Prostate gland (tissue), 2 donors: ENCODE measurements at regions not wholly inside any gene's neighbourhood (a gene's known extent, or its start where the extent isn't known, plus 50 kb on each side); places are given as distances from the start of the nearest gene placed in this dataset.

ENCODE experiments used
- DNase-seq: peaks from one replicate; pipeline ENCODE4 v3.0.0-alpha.2; 2019; ENCODE audit warnings: low spot score
- H3K27ac ChIP-seq, 2 donors: fragments of 200-600 bp; sonication (generic); 2 replicates each; pipeline ENCODE4 v1.5.1; 2017 to 2019
- H3K27me3 ChIP-seq: fragments of 200-600 bp; sonication (generic); replicated peaks from 2 replicates; pipeline ENCODE4 v1.5.1; 2019; ENCODE audit not compliant: insufficient read depth
- H3K36me3 ChIP-seq, 2 donors: fragments of 200-600 bp; sonication (generic); 1 replicate in 1 of 2; 2 replicates in 1 of 2; pipeline versions ENCODE4 v1.5.1 to v1.8.1; 2017 to 2019
- H3K4me1 ChIP-seq: fragments of 200-600 bp; sonication (generic); replicated peaks from 2 replicates; pipeline ENCODE4 v1.5.1; 2019
- H3K4me3 ChIP-seq, 2 donors: fragments of 200-600 bp; sonication (generic); 2 replicates each; pipeline ENCODE4 v1.5.1; 2017 to 2019
- H3K9me3 ChIP-seq: fragments of 200-600 bp; sonication (generic); 2 replicates; pipeline ENCODE4 v1.5.1; 2017
- CTCF ChIP-seq, 4 experiments: fragments of 200-600 bp in 2 of 4; fragments of 450-650 bp in 2 of 4; sonication (generic) in 2 of 4; IDR thresholded peaks; 1 replicate in 3 of 4; 2 replicates in 1 of 4; pipeline ENCODE4 v1.5.1; 2016 to 2019; ENCODE audit warnings: antibody characterized with exemption in 4 of 4, mild to moderate bottlenecking in 2 of 4, moderate library complexity in 2 of 4
- POLR2A ChIP-seq: fragments of 450-650 bp; IDR thresholded peaks from one replicate; pipeline ENCODE4 v1.6.1; 2016; ENCODE audit warnings: antibody characterized with exemption, mild to moderate bottlenecking
- POLR2AphosphoS5 ChIP-seq: sonication (generic); formaldehyde crosslinking; IDR thresholded peaks from one replicate; pipeline ENCODE4 v1.6.1; 2017; ENCODE audit warnings: antibody characterized with exemption
- WGBS: methylation state at CpG from one replicate; pipeline ENCODE4 v1.1.5; 2018; 5-methylcytosine and 5-hydroxymethylcytosine counted together
- intact Hi-C: fragments of 100-400 bp; cut with DNase I; formaldehyde crosslinking; loops from one replicate; pipeline ENCODE4 v1.14.2; 2022

DNA sequence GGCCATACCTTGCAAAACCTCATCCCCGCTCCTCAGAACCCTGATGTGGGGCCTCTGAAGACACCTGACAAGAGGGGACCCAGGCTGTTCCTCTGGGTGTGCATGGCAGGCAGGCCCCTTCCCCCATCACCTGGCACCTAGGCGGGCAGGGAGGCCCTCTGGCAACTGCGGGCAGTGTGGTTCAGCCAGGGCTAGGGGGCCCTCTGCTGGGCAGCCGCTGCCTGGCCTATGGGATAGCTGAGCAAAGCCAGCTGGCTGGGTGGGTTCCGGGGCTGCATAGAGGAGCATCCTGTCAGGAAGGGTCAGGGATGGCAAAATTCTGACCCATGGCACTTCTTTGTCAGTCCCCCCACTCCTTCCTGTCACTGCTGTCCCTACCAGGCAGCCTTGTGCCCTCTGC lies 228.7 kb upstream of the ASIC2 start:
- DNase-seq: no peak
- TF ChIP-seq POLR2AphosphoS5: no peak
- TF ChIP-seq POLR2A: no peak
- TF ChIP-seq CTCF (IDR thresholded peaks at IDR 0.05): no peak
- H3K4me3 ChIP-seq: no peak overlapping the region
- H3K27ac ChIP-seq: no peak overlapping the region
- H3K9me3 ChIP-seq: no peaks in the 10 kb centered on the region
- H3K36me3 ChIP-seq: no peaks in the 10 kb centered on the region
- no peaks in the 10 kb centered on the region for H3K27me3 ChIP-seq
- 65% methylated on average over 5 of the region's 5 CpGs for WGBS
- intact Hi-C loops: no loop called here
- H3K4me1 ChIP-seq: no peaks in the 10 kb centered on the region

DNA sequence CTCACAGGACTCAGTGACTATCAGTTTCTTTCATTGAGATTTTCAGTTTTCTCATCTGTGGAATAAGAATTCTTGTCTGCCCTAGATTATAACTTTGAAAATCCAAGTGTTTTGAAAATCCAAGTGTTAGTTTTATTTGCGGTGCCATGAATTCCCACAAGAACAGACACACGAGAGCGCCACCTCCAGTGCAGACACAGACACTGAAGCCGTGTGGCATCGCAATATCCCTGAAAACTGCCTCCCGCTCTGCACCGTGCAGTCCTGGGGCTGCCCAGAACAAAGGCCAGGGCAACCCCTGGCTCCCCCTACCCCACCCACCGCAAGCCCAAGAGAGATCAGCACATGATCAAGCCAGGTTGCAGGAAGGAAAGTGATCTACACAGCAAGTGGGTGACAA lies 229.5 kb upstream of the ASIC2 start:
- Histone ChIP-seq H3K4me1 (no peaks in the 10 kb centered on the region), H3K27ac (no peak overlapping the region), H3K9me3 (no peaks in the 10 kb centered on the region), H3K27me3 (no peaks in the 10 kb centered on the region), H3K36me3 (no peaks in the 10 kb centered on the region), H3K4me3 (no peak overlapping the region)
- no peak for DNase-seq
- WGBS: 90% methylated on average over 8 of the region's 8 CpGs
- TF ChIP-seq POLR2AphosphoS5 (no peak), POLR2A (no peak), CTCF (IDR thresholded peaks at IDR 0.05) (no peak)
- intact Hi-C loops: no loop called here

GRCh38 chr17:33523577-33523981 lies 230.5 kb upstream of the ASIC2 start:
- no peak for DNase-seq
- Histone ChIP-seq H3K4me1 (no peaks in the 10 kb centered on the region), H3K27ac (no peak overlapping the region), H3K36me3 (no peaks in the 10 kb centered on the region), H3K4me3 (no peak overlapping the region), H3K27me3 (no peaks in the 10 kb centered on the region), H3K9me3 (no peaks in the 10 kb centered on the region)
- intact Hi-C loops: no loop called here
- 48% methylated on average over 5 of the region's 5 CpGs for WGBS
- no peak for TF ChIP-seq POLR2A
- TF ChIP-seq CTCF (IDR thresholded peaks at IDR 0.05): no peak
- no peak for TF ChIP-seq POLR2AphosphoS5

DNA sequence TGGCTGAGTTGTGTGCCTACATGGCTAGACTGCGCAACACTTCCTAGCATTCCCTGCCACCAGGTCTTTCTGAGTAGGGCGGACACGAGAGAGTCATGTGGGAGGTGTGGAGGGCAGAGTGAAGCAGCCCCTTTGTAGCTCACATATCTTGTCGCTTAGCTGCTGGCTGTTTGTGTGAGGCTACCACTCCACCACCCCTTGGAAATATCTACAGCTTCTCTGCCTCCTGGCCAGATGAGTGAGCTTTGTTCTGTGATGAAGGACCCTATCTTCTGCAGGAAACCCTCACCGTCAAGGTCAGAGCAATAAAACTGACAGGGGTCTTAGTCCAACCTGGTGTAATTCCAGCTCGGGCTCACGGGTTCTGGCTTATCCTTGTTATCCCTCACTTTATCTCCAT lies 232.1 kb upstream of the ASIC2 start:
- H3K27me3 ChIP-seq: no peaks in the 10 kb centered on the region

More for the DNA sequence above, 232.1 kb upstream of the ASIC2 start:
- TF ChIP-seq POLR2AphosphoS5: no peak
- no peak for TF ChIP-seq POLR2A
- no peak for TF ChIP-seq CTCF (IDR thresholded peaks at IDR 0.05)
- Histone ChIP-seq H3K27ac (no peak overlapping the region), H3K9me3 (no peaks in the 10 kb centered on the region), H3K4me3 (no peak overlapping the region), H3K36me3 (no peaks in the 10 kb centered on the region), H3K4me1 (no peaks in the 10 kb centered on the region)
- 77% methylated on average over 7 of the region's 7 CpGs for WGBS
- intact Hi-C loops: no loop called here
- no peak for DNase-seq
